ENCODE measurements at regions not wholly inside any gene's neighbourhood (a gene's known extent, or its start where the extent isn't known, plus 50 kb on each side); places are given as distances from the start of the nearest gene placed in this dataset.

DNA sequence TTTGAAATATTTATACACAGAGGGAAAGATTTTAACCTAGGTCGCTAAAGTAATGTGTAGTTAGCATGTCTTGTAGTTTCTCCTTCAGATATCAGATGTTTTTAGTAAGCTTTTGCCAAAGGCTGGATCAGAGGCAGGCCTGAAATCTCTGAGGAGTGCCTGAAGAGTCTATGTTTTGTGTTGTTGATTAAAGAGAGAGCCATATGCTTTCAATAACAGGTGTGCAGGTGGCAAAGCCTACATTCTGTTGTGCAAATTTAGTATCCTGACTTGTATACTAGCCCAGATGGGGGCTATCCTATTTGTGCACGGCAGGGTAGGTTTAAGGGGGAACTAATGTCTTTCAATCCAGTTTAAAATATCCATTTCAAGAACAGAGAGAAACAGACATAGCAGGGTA is 167.1 kb upstream of the ATXN1 start:
- ChIA-PET POLR2A (ENCODE audit: unreplicated experiment) (no interaction called here), CTCF (no interaction called here)
- Histone ChIP-seq H3K14ac (replicated peaks; ENCODE audit: low read depth, low read length) (no peak overlapping the region; the same call in none of the 2 replicates), H3K18ac (ENCODE audit: low read depth, low read length) (peak overlapping the region; percentile 66), H3K36me3 (ENCODE audit: control insufficient read depth, insufficient read depth, low read length) (no peaks in the 10 kb centered on the region), H2BK15ac (ENCODE audit: low read depth, low read length) (no peak overlapping the region), H3K23ac (ENCODE audit: low read depth, low read length) (0 out of 2 replicates have a peak overlapping the region, but pooled peaks have one; percentile 32), H3K79me1 (ENCODE audit: low read depth in 1 of 2, low read length in 2 of 2) (no peaks in the 10 kb centered on the region), H3K27ac (ENCODE audit: insufficient read depth, low read length) (no peak overlapping the region), H3K9me3 (ENCODE audit: control insufficient read depth, insufficient read depth, low read length) (no peaks in the 10 kb centered on the region), H3K4me3 (ENCODE audit: insufficient read depth, low read depth, low read length) (no peak overlapping the region), H4K5ac (ENCODE audit: low read depth, low read length) (no peak overlapping the region; the same call in 1 of the 2 replicates), H2BK20ac (ENCODE audit: low read depth, low read length) (peak overlapping the region; percentile 60), H4K8ac (ENCODE audit: low read depth in 2 of 2, low read length in 2 of 2) (peak overlapping the region in 1 of 2 experiments; percentile 12; a peak in 1 of 4 replicates), H3K27me3 (ENCODE audit: control insufficient read depth, insufficient read depth, low read length) (no peaks in the 10 kb centered on the region), H2BK5ac (ENCODE audit: low read depth, low read length, poor library complexity, severe bottlenecking) (no peak overlapping the region), H4K91ac (ENCODE audit: insufficient read depth, low read depth, low read length) (peak overlapping the region; percentile 37; the same call in 1 of the 2 replicates), H4K20me1 (ENCODE audit: insufficient read depth, low read length) (no peaks in the 10 kb centered on the region), H2AK9ac (replicated peaks; ENCODE audit: low read depth, low read length, poor library complexity) (no peak overlapping the region), H2AFZ (replicated peaks; ENCODE audit: low read length, poor library complexity) (no peak overlapping the region), H3K9me1 (ENCODE audit: insufficient read depth, low read length) (peaks cover 3% of the 10 kb centered on the region; the same call in 1 of the 2 replicates), H3K4me1 (ENCODE audit: control insufficient read depth, insufficient read depth, low read length) (peaks cover 11% of the 10 kb centered on the region), H3K56ac (ENCODE audit: extremely low read depth, insufficient read depth, low read length) (no peak overlapping the region), H3K9ac (ENCODE audit: low read depth, low read length) (no peak overlapping the region), H3K4ac (ENCODE audit: low read depth, low read length) (peak overlapping the region; percentile 65; the same call in 1 of the 2 replicates), H2AK5ac (ENCODE audit: low read depth, low read length) (no peak overlapping the region), H3K4me2 (ENCODE audit: low read depth, low read length) (no peak overlapping the region), H2BK120ac (ENCODE audit: low read depth, low read length) (peak overlapping the region; percentile 71)
- dilution Hi-C loops (cut with HindIII; ENCODE audit: low sequenced_read_pairs, unreplicated experiment) (no loop called here), in situ Hi-C loops (cut with MboI; ENCODE audit: low sequenced_read_pairs) (no loop called here), intact Hi-C loops (cut with micrococcal nuclease) (no loop called here)
- BruUV-seq (replicated peaks): no TSS peak
- no peak for DNase-seq
- WGBS, 2 experiments (ENCODE audit: extremely low coverage in 2 of 2, insufficient read length in 1 of 2): no CpG with 5 or more reads among the region's 2 CpGs
- TF ChIP-seq POLR2A (IDR thresholded peaks at IDR 0.05; ENCODE audit: low read depth, low read length) (no peak), RFX5 (IDR thresholded peaks at IDR 0.05; ENCODE audit: low read depth, low read length) (no peak), MXI1 (IDR thresholded peaks at IDR 0.05; ENCODE audit: borderline replicate concordance, low read depth, low read length) (no peak), CEBPB (IDR thresholded peaks at IDR 0.05; ENCODE audit: low read depth, low read length) (no peak), ELK1 (IDR thresholded peaks at IDR 0.05; ENCODE audit: borderline replicate concordance, low read depth, low read length) (no peak), CHD1 (IDR thresholded peaks at IDR 0.05; ENCODE audit: low read depth, low read length) (no peak), RCOR1 (IDR thresholded peaks at IDR 0.05; ENCODE audit: insufficient replicate concordance, low read length) (no peak), MAFK (IDR thresholded peaks at IDR 0.05; ENCODE audit: low read depth, low read length) (no peak), USF2 (IDR thresholded peaks at IDR 0.05; ENCODE audit: low read depth, low read length) (no peak), MAZ (IDR thresholded peaks at IDR 0.05; ENCODE audit: borderline replicate concordance, low read depth, low read length) (no peak), RAD21 (IDR thresholded peaks at IDR 0.05; ENCODE audit: low read length) (no peak)
- no peak for ATAC-seq (ENCODE audit: low read depth)
